ENCODE measurements at regions not wholly inside any gene's neighbourhood (a gene's known extent, or its start where the extent isn't known, plus 50 kb on each side); places are given as distances from the start of the nearest gene placed in this dataset.

DNA sequence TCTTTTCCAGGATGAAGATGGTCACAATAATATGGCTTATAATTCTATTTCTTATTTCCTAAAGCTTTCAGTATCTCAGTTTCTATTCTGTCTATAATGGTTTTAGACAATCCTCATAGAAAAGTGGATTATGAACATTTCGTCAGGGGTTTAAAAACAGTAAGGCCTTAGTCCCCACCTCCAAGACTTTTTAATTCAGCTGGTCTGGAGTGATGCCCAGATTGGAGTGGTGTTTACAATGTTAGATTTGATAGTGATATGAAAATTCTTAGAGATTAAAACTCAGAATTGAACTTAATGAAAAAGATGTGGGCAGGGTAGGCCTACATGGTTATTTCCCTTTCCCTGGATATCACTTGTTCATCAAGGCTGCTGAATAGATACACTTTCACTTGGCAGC lies 1238.3 kb downstream of the SORCS3 start:
- TF ChIP-seq CTCF (conservative IDR thresholded peaks at IDR 0.05) = no peak
- no peak overlapping the region for H3K27ac ChIP-seq

DNA sequence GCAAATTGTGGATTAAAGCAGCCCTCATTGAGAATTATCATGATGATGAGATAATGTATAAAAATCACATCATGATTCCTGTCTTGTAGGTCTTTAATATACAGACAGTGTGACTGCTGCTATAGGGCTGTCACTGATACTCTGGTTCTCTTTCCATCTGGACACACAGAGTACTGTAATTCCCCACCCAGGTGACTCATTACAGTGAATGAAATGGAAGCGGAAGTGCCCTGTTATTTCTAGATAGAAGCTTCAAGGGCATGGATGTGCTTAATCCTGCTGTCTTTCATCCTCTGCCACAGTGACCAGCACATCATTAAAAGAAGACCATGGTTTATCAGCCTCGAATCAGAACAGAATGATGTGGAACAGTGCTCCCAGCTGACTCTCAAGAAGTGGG lies 1234.0 kb downstream of the SORCS3 start:
- no peak overlapping the region for H3K27ac ChIP-seq
- TF ChIP-seq CTCF (conservative IDR thresholded peaks at IDR 0.05) = no peak

- no peak overlapping the region for H3K27ac ChIP-seq
- no peak for TF ChIP-seq CTCF (conservative IDR thresholded peaks at IDR 0.05)
These were observed 1231.6 kb downstream of the SORCS3 start for GRCh38 chr10:105872665-105873064.

DNA sequence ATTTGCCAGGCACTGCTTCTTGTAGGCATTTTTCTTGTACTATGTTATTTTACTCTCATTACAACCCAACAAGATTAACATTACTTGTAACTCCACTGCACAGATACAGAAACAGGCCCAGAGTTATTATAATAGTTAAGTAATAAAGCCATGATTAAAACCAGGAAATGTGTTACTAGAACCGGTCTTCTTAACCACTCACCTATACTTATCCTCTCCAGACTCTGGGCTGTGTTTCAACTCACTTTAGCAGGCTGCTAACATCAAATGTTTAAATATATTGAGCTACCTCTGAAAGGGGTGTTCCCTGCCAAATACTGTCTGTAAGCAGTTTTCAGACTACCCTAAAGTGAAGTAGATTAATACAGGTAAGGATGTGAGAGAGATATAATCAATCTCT lies 1227.8 kb downstream of the SORCS3 start:
- H3K27ac ChIP-seq = no peak overlapping the region
- no peak for TF ChIP-seq CTCF (conservative IDR thresholded peaks at IDR 0.05)

DNA sequence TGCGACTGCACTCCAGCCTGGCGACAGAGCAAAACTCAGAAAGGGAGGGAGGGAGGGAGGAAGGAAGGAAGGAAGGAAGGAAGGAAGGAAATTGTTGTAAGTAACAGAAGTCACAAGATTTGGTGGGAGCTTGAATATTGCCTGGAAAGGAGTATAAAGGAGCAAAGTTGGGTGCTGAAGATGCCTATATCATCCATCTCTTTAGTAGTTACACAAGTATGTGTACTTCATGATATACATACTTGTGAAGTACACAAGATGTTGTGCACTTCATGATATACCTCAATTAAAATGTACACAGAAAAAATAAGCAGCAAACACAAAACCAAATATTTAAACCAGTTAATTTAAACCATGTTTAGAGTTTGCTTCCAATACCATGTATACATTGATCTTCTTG lies 1223.8 kb downstream of the SORCS3 start:
- no peak for TF ChIP-seq CTCF (conservative IDR thresholded peaks at IDR 0.05)

DNA sequence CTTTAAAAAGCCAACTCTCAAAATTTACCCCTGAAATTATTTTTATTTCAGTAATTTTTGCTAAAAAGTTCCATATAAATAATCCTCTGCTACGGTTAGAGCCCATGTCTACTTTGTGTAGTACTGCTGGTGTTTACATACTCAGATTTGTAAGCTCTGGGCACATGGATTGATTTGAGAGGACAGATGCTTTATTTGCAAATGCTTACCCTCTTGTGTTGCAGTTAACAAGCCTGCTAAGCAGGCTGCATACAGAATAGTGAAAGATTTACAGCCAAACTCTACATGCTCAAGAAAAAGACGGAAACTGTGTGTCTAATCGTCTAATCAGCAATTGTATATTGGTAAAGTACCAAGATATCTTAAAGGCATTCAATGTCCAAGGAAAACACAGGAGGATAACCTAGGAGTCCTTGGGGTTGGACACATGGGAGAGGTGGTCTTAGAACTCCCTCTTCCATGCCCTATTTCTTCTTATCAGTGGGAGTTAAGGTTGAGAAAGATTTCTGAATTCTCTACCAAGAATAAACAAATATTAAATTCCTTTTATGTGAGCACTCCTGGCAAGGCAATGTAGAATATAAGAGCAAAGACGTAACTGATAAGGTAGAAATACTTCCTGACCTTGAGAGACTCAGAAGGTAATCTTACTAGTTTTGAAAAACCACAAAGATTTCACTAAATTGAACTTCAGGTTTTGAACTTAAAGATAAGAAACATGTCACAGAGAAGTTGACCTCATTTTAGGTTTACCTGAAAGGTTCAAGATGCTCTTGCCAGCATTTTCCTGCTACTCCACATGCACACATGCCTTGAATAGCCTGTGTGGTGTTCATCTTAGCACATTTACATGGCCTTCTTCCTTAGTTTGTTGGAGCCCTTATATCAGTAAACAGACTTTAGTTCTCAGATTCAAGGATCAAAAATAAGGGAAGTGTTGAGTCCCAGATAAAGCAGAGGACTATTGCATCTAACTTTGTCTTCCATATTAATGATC lies 1216.5 kb downstream of the SORCS3 start:
- H3K27ac ChIP-seq = no peak overlapping the region
- TF ChIP-seq CTCF (conservative IDR thresholded peaks at IDR 0.05) = no peak

More for the DNA sequence above, 1223.8 kb downstream of the SORCS3 start:
- no peak overlapping the region for H3K27ac ChIP-seq

DNA sequence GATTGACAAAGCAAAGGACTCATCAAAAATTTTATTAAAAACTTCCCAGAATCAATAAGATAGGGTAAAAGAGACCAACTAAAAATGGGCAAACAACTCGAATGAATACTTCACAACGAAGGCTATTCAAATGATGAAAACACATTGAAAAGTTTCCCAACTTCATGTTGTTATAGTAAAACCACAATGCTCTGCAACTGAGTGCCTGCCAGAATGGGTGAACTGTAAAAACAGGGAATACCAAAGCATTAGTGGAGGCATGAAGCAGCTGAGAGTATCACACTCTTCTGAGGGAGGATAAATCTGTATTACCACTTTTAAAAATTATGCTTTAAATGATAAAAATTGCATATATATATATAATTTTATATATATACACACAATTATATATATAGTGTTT lies 1214.7 kb downstream of the SORCS3 start:
- no peak for TF ChIP-seq CTCF (conservative IDR thresholded peaks at IDR 0.05)

More for the DNA sequence above, 1214.7 kb downstream of the SORCS3 start:
- no peak overlapping the region for H3K27ac ChIP-seq

All from VCaP (cell line).